ENCODE measurements at regions not wholly inside any gene's neighbourhood (a gene's known extent, or its start where the extent isn't known, plus 50 kb on each side); places are given as distances from the start of the nearest gene placed in this dataset.

DNA sequence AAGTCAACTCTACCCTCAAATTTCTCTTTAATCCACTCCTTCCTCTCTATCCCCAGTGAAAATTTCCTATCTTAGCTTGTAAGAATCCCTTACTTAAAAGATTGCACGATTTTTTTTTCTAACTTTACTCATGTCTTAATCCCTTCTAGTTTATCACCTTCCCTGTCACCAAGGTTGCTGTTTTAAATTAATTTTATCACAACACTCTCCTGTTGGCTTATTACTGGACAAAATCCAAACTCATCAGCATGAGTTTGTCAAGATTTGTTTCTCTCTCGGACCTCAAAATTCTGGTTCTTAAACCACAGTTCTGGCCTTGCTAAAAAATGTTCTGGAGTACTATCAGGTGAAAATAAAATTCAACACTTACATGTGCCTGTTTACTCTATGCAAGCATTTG, 959.1 kb upstream of the SLC10A2 start:
- no peaks in the 10 kb centered on the region for H3K36me3 ChIP-seq (ENCODE audit: control insufficient read depth in 3 of 3, insufficient read depth in 2 of 3, low read depth in 1 of 3, low read length in 3 of 3)
- WGBS, 3 donors: 66 to 70% (median 67%) methylated on average over 2 of the region's 2 CpGs
- no peaks in the 10 kb centered on the region for H3K27me3 ChIP-seq (ENCODE audit: control insufficient read depth in 3 of 3, insufficient read depth in 3 of 3, low read length in 3 of 3)
- no peak for DNase-seq
- FAIRE-seq: no peak
- no peak overlapping the region for H3K4me3 ChIP-seq (ENCODE audit: low read depth in 1 of 3, low read length in 3 of 3)
- H3K4me1 ChIP-seq (ENCODE audit: control insufficient read depth in 3 of 3, insufficient read depth in 2 of 3, low read depth in 1 of 3, low read length in 2 of 3): no peaks in the 10 kb centered on the region
- no peak overlapping the region for H3K27ac ChIP-seq (ENCODE audit: low read depth in 1 of 3, low read length in 2 of 3)
- H3K9me3 ChIP-seq (ENCODE audit: control insufficient read depth in 2 of 2, insufficient read depth in 1 of 2, low read depth in 1 of 2, low read length in 1 of 2): no peaks in the 10 kb centered on the region

DNA sequence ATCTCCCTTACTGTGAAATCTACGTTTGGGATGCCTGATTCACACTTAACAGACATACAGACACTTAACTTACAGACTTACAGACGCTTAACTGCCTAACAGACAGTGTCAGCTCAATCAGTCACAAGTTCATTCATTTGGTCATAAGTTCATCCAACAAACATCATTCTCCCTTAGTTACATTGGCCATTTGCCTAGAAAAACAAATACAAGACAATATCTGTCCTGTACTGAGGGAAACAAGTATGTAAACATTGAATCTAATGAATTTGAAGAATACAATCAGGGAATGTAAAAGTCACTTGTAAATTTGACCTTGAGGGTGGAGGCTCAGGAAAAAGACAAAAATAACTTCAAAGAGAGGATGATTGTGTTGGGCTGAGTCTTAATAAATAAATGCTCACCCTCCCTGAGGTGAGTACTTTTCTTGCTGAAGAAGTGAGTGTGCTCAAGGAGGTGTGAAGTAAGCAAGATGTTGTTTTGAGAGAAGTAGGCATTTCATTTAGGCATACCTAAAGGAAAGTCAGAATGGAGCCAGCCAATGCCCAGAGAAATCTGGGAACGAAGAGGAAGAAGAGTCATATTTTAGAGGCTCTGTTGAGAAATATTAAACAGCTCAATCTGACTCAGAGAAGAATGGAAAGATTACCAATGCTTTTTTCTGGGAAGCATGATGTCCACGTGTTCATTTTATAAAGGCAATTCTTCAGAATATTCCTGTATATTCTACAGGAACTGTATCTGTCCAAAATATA, 958.4 kb upstream of the SLC10A2 start:
- Histone ChIP-seq H3K9me3 (ENCODE audit: control insufficient read depth in 2 of 2, insufficient read depth in 1 of 2, low read depth in 1 of 2, low read length in 1 of 2) (no peaks in the 10 kb centered on the region), H3K36me3 (ENCODE audit: control insufficient read depth in 3 of 3, insufficient read depth in 2 of 3, low read depth in 1 of 3, low read length in 3 of 3) (no peaks in the 10 kb centered on the region), H3K27me3 (ENCODE audit: control insufficient read depth in 3 of 3, insufficient read depth in 3 of 3, low read length in 3 of 3) (no peaks in the 10 kb centered on the region), H3K4me3 (ENCODE audit: low read depth in 1 of 3, low read length in 3 of 3) (no peak overlapping the region), H3K27ac (ENCODE audit: low read depth in 1 of 3, low read length in 2 of 3) (no peak overlapping the region), H3K4me1 (ENCODE audit: control insufficient read depth in 3 of 3, insufficient read depth in 2 of 3, low read depth in 1 of 3, low read length in 2 of 3) (no peaks in the 10 kb centered on the region)
- FAIRE-seq (no peak), DNase-seq (no peak)
- WGBS, 3 donors: 42 to 50% (median 48%) methylated on average over 4 of the region's 4 CpGs

DNA sequence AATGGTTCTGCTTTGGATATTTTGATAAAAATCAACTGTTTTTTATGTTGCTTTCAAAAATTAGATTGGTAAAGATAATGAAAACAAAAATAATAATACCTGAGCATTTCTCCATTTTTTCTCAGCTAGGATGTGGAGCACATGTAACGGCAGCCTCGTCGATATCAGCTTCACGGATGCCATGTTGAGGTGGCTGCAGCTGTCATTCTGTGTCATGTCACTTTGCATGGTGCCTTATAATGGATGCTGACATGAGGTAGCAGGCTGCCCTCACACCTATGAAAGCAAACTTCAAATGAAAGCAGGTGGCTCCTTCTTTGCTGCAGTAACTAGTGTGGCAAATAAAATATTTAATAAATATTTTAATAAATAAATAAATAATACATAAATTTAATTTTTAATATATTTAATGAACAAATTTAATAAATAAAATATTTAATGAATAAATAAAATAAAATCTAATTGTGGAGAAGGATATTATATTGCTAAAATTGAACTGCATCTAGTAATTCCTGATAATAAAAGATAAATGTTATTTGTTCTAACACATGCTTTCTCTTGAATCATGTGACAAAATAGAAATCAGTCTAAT, 955.7 kb upstream of the SLC10A2 start:
- Histone ChIP-seq H3K36me3 (ENCODE audit: control insufficient read depth in 3 of 3, insufficient read depth in 2 of 3, low read depth in 1 of 3, low read length in 3 of 3) (no peaks in the 10 kb centered on the region), H3K4me3 (ENCODE audit: low read depth in 1 of 3, low read length in 3 of 3) (no peak overlapping the region), H3K27ac (ENCODE audit: low read depth in 1 of 3, low read length in 2 of 3) (no peak overlapping the region), H3K27me3 (ENCODE audit: control insufficient read depth in 3 of 3, insufficient read depth in 3 of 3, low read length in 3 of 3) (no peaks in the 10 kb centered on the region), H3K4me1 (ENCODE audit: control insufficient read depth in 3 of 3, insufficient read depth in 2 of 3, low read depth in 1 of 3, low read length in 2 of 3) (no peaks in the 10 kb centered on the region), H3K9me3 (ENCODE audit: control insufficient read depth in 2 of 2, insufficient read depth in 1 of 2, low read depth in 1 of 2, low read length in 1 of 2) (no peaks in the 10 kb centered on the region)
- DNase-seq: no peak
- FAIRE-seq: peak; percentile 15
- 92 to 96% (median 93%) methylated on average over 4 of the region's 4 CpGs for WGBS, 3 donors

GRCh38 chr13:104017317-104017716, 951.1 kb upstream of the SLC10A2 start:
- Histone ChIP-seq H3K9me3 (ENCODE audit: control insufficient read depth in 2 of 2, insufficient read depth in 1 of 2, low read depth in 1 of 2, low read length in 1 of 2) (no peaks in the 10 kb centered on the region), H3K4me3 (ENCODE audit: low read depth in 1 of 3, low read length in 3 of 3) (no peak overlapping the region), H3K27me3 (ENCODE audit: control insufficient read depth in 3 of 3, insufficient read depth in 3 of 3, low read length in 3 of 3) (no peaks in the 10 kb centered on the region), H3K4me1 (ENCODE audit: control insufficient read depth in 3 of 3, insufficient read depth in 2 of 3, low read depth in 1 of 3, low read length in 2 of 3) (no peaks in the 10 kb centered on the region), H3K27ac (ENCODE audit: low read depth in 1 of 3, low read length in 2 of 3) (no peak overlapping the region), H3K36me3 (ENCODE audit: control insufficient read depth in 3 of 3, insufficient read depth in 2 of 3, low read depth in 1 of 3, low read length in 3 of 3) (no peaks in the 10 kb centered on the region)
- DNase-seq (no peak), FAIRE-seq (no peak)
- WGBS, 3 donors: 27 to 71% (median 37%) methylated on average over 2 of the region's 2 CpGs

DNA sequence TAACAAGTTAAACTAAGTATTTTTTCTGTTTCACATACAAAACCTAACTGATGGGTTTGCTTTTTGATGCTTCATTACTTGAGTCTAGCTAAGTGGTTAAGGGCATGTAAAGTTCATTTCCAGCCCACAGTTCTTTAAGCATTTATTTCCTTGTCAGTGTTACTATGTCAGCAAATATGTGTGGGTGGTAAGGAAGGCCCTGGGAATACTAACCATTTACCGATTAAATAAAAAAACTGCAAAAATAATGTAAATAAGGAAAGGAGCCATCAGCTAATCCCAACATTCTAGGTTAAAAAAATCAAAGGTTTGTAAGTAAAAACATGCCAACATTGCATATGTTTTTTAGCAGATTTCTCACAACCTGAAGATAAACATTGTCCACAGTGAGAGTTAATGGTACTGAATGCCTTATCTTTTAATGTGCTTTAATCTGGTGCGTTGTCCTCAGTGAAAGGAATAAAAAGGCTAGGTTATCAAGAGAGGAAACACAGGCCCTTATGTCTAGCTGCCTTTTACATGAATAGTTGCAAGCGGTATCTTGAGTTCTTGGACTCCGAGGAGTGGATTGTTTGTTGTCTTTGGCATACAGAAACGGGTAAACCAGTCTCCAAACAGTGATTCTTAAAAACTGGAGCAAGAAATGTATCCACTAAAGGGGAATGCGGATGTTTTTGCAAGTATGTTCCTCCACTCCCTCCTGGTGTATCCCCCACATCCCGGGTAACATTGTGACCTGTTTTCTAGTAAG, 949.6 kb upstream of the SLC10A2 start:
- Histone ChIP-seq H3K4me1 (ENCODE audit: control insufficient read depth in 3 of 3, insufficient read depth in 2 of 3, low read depth in 1 of 3, low read length in 2 of 3) (no peaks in the 10 kb centered on the region), H3K27ac (ENCODE audit: low read depth in 1 of 3, low read length in 2 of 3) (no peak overlapping the region), H3K4me3 (ENCODE audit: low read depth in 1 of 3, low read length in 3 of 3) (no peak overlapping the region), H3K27me3 (ENCODE audit: control insufficient read depth in 3 of 3, insufficient read depth in 3 of 3, low read length in 3 of 3) (no peaks in the 10 kb centered on the region), H3K9me3 (ENCODE audit: control insufficient read depth in 2 of 2, insufficient read depth in 1 of 2, low read depth in 1 of 2, low read length in 1 of 2) (no peaks in the 10 kb centered on the region), H3K36me3 (ENCODE audit: control insufficient read depth in 3 of 3, insufficient read depth in 2 of 3, low read depth in 1 of 3, low read length in 3 of 3) (no peaks in the 10 kb centered on the region)
- no peak for FAIRE-seq
- WGBS, 3 donors: 46 to 57% (median 51%) methylated on average over 7 of the region's 7 CpGs
- DNase-seq: no peak

DNA sequence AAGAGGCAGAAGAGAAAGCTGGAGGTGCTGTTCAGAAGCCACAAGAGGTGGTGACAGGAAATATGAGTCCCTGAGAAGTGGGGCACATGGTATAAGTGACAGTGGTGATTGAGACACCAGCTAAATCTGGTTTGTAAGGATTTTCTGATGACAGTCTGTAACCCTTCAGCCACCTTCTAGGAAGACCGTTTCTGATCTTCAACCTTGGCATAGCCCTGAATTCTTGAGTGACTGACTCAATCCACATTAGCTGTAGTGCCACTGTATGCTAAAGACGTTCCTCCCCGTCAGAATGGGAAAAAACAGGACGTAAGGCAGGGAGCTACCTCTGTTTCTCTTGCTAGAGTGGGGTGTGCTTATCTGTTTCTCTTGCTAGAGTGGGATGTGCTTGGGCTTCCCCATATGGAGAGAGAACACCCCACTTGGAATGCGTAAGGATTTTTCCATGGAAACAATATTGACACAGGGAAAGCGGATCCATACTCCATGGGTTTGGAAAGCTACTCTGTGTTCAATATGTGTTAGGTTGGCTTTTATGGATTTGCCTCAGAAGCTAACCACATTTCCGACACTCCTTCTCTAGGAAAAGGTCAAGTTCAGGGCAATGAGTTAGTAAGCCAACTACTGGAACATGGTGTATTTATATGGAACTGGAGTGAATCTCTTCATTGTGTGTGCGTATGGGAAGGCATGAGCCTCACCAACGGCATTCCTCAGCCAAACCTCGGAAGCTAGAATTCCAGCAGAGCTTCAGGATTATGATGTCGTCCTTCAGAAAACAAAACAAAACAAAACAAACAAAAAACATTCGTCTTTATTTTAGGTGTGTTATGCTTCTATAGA, 948.8 kb upstream of the SLC10A2 start:
- no peak for DNase-seq
- no peak for FAIRE-seq
- H3K27ac ChIP-seq (ENCODE audit: low read depth in 1 of 3, low read length in 2 of 3): no peak overlapping the region
- no peaks in the 10 kb centered on the region for H3K27me3 ChIP-seq (ENCODE audit: control insufficient read depth in 3 of 3, insufficient read depth in 3 of 3, low read length in 3 of 3)
- H3K9me3 ChIP-seq (ENCODE audit: control insufficient read depth in 2 of 2, insufficient read depth in 1 of 2, low read depth in 1 of 2, low read length in 1 of 2): no peaks in the 10 kb centered on the region
- H3K4me1 ChIP-seq (ENCODE audit: control insufficient read depth in 3 of 3, insufficient read depth in 2 of 3, low read depth in 1 of 3, low read length in 2 of 3): no peaks in the 10 kb centered on the region
- no peak overlapping the region for H3K4me3 ChIP-seq (ENCODE audit: low read depth in 1 of 3, low read length in 3 of 3)
- 74 to 79% (median 78%) methylated on average over 12 of the region's 12 CpGs for WGBS, 3 donors
- H3K36me3 ChIP-seq (ENCODE audit: control insufficient read depth in 3 of 3, insufficient read depth in 2 of 3, low read depth in 1 of 3, low read length in 3 of 3): no peaks in the 10 kb centered on the region

- Histone ChIP-seq H3K4me1 (ENCODE audit: control insufficient read depth in 3 of 3, insufficient read depth in 2 of 3, low read depth in 1 of 3, low read length in 2 of 3) (no peaks in the 10 kb centered on the region), H3K27me3 (ENCODE audit: control insufficient read depth in 3 of 3, insufficient read depth in 3 of 3, low read length in 3 of 3) (no peaks in the 10 kb centered on the region), H3K27ac (ENCODE audit: low read depth in 1 of 3, low read length in 2 of 3) (no peak overlapping the region), H3K4me3 (ENCODE audit: low read depth in 1 of 3, low read length in 3 of 3) (no peak overlapping the region), H3K36me3 (ENCODE audit: control insufficient read depth in 3 of 3, insufficient read depth in 2 of 3, low read depth in 1 of 3, low read length in 3 of 3) (no peaks in the 10 kb centered on the region), H3K9me3 (ENCODE audit: control insufficient read depth in 2 of 2, insufficient read depth in 1 of 2, low read depth in 1 of 2, low read length in 1 of 2) (no peaks in the 10 kb centered on the region)
- no peak for FAIRE-seq
- WGBS, 3 donors: 31 to 55% (median 44%) methylated on average over 18 of the region's 18 CpGs
- no peak for DNase-seq
Observed at GRCh38 chr13:104011505-104012241, 945.5 kb upstream of the SLC10A2 start.
